Breast epithelium (tissue), 3 donors: ENCODE measurements at regions not wholly inside any gene's neighbourhood (a gene's known extent, or its start where the extent isn't known, plus 50 kb on each side); places are given as distances from the start of the nearest gene placed in this dataset.

ENCODE experiments used
- POLR2AphosphoS5 ChIP-seq, 3 donors: sonication (generic); formaldehyde crosslinking; IDR thresholded peaks; one replicate each; pipeline ENCODE4 v1.6.1; 2017; ENCODE audit warnings: antibody characterized with exemption in 3 of 3
- TF ChIP-seq, protein P1 (sequence below), 3 donors: fragments of 450-650 bp; IDR thresholded peaks; one replicate each; pipeline ENCODE4 v1.5.1; 2016 to 2017; ENCODE audit warnings: antibody characterized with exemption in 3 of 3, mild to moderate bottlenecking in 3 of 3, moderate library complexity in 3 of 3

GRCh38 chr7:155221547-155221946, 76.1 kb upstream of the INSIG1 start:
- TF ChIP-seq, protein P1, sequence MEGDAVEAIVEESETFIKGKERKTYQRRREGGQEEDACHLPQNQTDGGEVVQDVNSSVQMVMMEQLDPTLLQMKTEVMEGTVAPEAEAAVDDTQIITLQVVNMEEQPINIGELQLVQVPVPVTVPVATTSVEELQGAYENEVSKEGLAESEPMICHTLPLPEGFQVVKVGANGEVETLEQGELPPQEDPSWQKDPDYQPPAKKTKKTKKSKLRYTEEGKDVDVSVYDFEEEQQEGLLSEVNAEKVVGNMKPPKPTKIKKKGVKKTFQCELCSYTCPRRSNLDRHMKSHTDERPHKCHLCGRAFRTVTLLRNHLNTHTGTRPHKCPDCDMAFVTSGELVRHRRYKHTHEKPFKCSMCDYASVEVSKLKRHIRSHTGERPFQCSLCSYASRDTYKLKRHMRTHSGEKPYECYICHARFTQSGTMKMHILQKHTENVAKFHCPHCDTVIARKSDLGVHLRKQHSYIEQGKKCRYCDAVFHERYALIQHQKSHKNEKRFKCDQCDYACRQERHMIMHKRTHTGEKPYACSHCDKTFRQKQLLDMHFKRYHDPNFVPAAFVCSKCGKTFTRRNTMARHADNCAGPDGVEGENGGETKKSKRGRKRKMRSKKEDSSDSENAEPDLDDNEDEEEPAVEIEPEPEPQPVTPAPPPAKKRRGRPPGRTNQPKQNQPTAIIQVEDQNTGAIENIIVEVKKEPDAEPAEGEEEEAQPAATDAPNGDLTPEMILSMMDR (IDR thresholded peaks at IDR 0.05): no peak
- no peak for TF ChIP-seq POLR2AphosphoS5 (IDR thresholded peaks at IDR 0.05)
